ENCODE measurements at regions not wholly inside any gene's neighbourhood (a gene's known extent, or its start where the extent isn't known, plus 50 kb on each side); places are given as distances from the start of the nearest gene placed in this dataset.

DNA sequence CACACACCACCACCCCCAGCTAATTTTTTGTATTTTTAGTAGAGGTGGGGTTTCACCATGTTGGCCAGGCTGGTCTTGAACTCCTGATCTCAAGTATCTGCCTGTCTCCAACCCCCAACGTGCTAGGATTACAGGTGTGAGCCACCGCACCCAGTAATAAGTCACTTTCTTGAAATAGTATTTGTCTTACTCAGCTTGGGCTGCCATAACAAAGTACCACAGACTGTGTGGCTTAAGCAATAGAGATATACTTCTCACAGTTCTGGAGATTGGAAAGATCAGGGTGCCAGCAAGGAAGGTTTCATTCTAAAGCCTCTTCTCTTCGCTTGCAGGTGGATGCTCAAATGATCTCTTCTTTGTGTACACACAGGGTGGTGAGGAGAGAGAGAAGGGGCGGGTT is 99.8 kb downstream of the ARRDC3 start:
- H3K4me3 ChIP-seq (replicated peaks; ENCODE audit: low read depth, low read length) = no peak overlapping the region
- no peak for DNase-seq (ENCODE audit: extremely low read depth, low read depth)
- TF ChIP-seq CTCF (IDR thresholded peaks at IDR 0.05; ENCODE audit: low read depth, low read length, missing control alignments) = no peak

DNA sequence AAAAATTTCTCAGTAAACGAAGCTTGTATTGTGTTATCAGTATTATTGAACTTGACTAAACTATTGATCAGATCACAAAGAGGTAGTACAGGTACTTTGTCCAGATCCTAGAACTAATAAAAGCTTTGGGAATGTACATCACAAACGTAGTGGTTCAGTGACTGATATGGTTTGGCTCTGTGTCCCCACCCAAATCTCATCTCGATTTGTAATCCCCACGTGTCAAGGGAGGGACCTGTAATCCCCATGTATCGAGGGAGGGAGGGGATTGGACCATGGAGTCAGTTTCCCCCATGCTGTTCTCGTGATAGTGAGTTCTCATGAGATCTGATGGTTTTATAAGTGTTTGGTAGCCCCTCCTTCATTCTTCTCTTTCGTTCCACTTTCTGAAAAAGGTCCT is 100.9 kb downstream of the ARRDC3 start:
- no peak for TF ChIP-seq CTCF (IDR thresholded peaks at IDR 0.05; ENCODE audit: low read depth, low read length, missing control alignments)
- H3K4me3 ChIP-seq (replicated peaks; ENCODE audit: low read depth, low read length) = no peak overlapping the region
- DNase-seq (ENCODE audit: extremely low read depth, low read depth) = no peak

DNA sequence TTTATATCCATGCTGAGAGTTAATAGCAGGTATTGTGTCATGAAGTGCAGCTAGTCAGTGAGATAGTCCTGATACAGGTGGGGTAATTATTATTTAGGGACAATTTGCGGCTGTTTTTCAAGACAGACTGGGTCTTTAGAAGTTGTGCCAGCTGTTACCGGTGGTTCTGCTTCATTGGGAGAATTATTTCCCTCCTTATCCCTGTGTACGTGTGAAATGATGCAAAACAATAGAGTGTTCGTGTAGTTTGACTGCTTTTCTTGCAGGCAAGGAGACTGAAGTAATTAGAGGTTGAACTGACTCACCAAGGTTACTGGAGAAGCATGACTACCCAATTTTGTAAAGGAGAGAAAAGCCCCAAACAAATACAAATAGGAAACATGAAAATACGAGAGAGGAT is 101.7 kb downstream of the ARRDC3 start:
- DNase-seq (ENCODE audit: extremely low read depth, low read depth) = peak; percentile 52
- peak overlapping the region; percentile 45; the same call in 1 of the 2 replicates for H3K4me3 ChIP-seq (replicated peaks; ENCODE audit: low read depth, low read length)
- no peak for TF ChIP-seq CTCF (IDR thresholded peaks at IDR 0.05; ENCODE audit: low read depth, low read length, missing control alignments)

- H3K4me3 ChIP-seq (replicated peaks; ENCODE audit: low read depth, low read length) = peak overlapping the region; percentile 45
- no peak for TF ChIP-seq CTCF (IDR thresholded peaks at IDR 0.05; ENCODE audit: low read depth, low read length, missing control alignments)
Measured at GRCh38 chr5:91280362-91281269, 102.5 kb downstream of the ARRDC3 start.

DNA sequence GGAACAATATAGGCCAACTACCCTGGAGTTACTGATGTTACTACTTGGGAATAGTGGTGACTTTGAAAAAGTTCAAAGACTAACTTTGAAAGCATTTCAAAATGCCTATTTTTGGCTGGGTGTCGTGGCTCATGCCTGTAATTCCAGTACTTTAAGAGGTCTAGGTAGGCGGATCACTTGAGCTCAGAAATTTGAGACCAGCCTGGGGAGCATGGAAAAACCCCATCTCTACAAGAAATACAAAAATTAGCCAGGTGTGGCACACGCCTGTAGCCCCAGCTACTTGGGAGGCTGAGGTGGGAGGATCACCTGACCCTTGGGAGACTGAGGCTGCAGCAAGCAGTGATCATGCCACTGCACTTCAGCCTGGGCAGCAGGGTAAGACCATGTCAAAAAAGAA is 105.3 kb downstream of the ARRDC3 start:
- no peak overlapping the region for H3K4me3 ChIP-seq (replicated peaks; ENCODE audit: low read depth, low read length)
- TF ChIP-seq CTCF (IDR thresholded peaks at IDR 0.05; ENCODE audit: low read depth, low read length, missing control alignments) = no peak
- DNase-seq (ENCODE audit: extremely low read depth, low read depth) = no peak

More at GRCh38 chr5:91280362-91281269, 102.5 kb downstream of the ARRDC3 start:
- DNase-seq (ENCODE audit: extremely low read depth, low read depth) = peak; percentile 93

GRCh38 chr5:91277093-91277626 is 106.0 kb downstream of the ARRDC3 start:
- no peak overlapping the region for H3K4me3 ChIP-seq (replicated peaks; ENCODE audit: low read depth, low read length)
- no peak for DNase-seq (ENCODE audit: extremely low read depth, low read depth)
- TF ChIP-seq CTCF (IDR thresholded peaks at IDR 0.05; ENCODE audit: low read depth, low read length, missing control alignments) = no peak

Data from HFF-Myc (cell line).